PC-9 (cell line): ENCODE measurements at regions not wholly inside any gene's neighbourhood (a gene's known extent, or its start where the extent isn't known, plus 50 kb on each side); places are given as distances from the start of the nearest gene placed in this dataset.

Experiments
- BruUV-seq: library from RNA; stranded (reverse); fragments of 400-500 nt; replicated peaks from 2 replicates; lab custom pipeline; 2021; lab: Mats Ljungman, UMichigan
- CTCF ChIA-PET: fragments of 300-600 bp; sonication (Branson Sonifier 250); formaldehyde crosslinking; loops from one replicate; lab custom pipeline; 2022; ENCODE audit warnings: antibody characterized with exemption; lab: Charles Lee
- POLR2A ChIA-PET: fragments of 300-600 bp; sonication (Branson Sonifier 250); formaldehyde crosslinking; loops from one replicate; lab custom pipeline; 2022; ENCODE audit warnings: antibody characterized with exemption; ENCODE audit not compliant: unreplicated experiment; lab: Charles Lee
- DNase-seq, 2 experiments: peaks; one replicate each; pipeline versions ENCODE4 v3.0.0 to v3.0.0-alpha.2; 2015 to 2022; ENCODE audit warnings: mixed read lengths in 1 of 2
- H2AFZ ChIP-seq: fragments of 200-600 bp; sonication (generic); 2 replicates; pipeline ENCODE4 v1.8.1; 2017; ENCODE audit warnings: antibody characterized with exemption
- H3F3A ChIP-seq: fragments of 200-600 bp; sonication (generic); 2 replicates; pipeline ENCODE4 v1.8.1; 2017; ENCODE audit warnings: antibody characterized with exemption, mild to moderate bottlenecking, low read depth; ENCODE audit not compliant: insufficient read depth
- H3K27ac ChIP-seq: fragments of 200-600 bp; sonication (generic); 2 replicates; pipeline ENCODE4 v1.6.1; 2016; ENCODE audit warnings: mixed run types
- H3K27me3 ChIP-seq: fragments of 200-600 bp; sonication (generic); 2 replicates; pipeline ENCODE4 v1.6.1; 2016; ENCODE audit warnings: low read depth, mixed run types; ENCODE audit not compliant: insufficient read depth
- H3K36me3 ChIP-seq: fragments of 200-600 bp; sonication (generic); 2 replicates; pipeline ENCODE4 v1.6.1; 2016; ENCODE audit warnings: low read depth, mixed run types
- H3K4me1 ChIP-seq: fragments of 200-600 bp; sonication (generic); replicated peaks from 2 replicates; pipeline ENCODE4 v1.6.1; 2016; ENCODE audit warnings: mixed run types; ENCODE audit not compliant: insufficient read depth
- H3K4me2 ChIP-seq: fragments of 200-600 bp; sonication (generic); 2 replicates; pipeline ENCODE4 v1.6.1; 2017; ENCODE audit warnings: mixed run types
- H3K4me3 ChIP-seq: fragments of 200-600 bp; sonication (generic); 2 replicates; pipeline ENCODE4 v1.6.1; 2016; ENCODE audit warnings: mixed run types
- H3K79me2 ChIP-seq: fragments of 200-600 bp; sonication (generic); 2 replicates; pipeline ENCODE4 v1.6.1; 2017; ENCODE audit warnings: low read depth, mixed run types
- H3K9me2 ChIP-seq: fragments of 200-600 bp; sonication (generic); 2 replicates; pipeline ENCODE4 v1.8.1; 2017; ENCODE audit warnings: mild to moderate bottlenecking; ENCODE audit not compliant: insufficient read depth
- H3K9me3 ChIP-seq: fragments of 200-600 bp; sonication (generic); 2 replicates; pipeline ENCODE4 v1.8.1; 2016; ENCODE audit warnings: low read depth; ENCODE audit not compliant: insufficient read depth
- H4K20me1 ChIP-seq: fragments of 200-600 bp; sonication (generic); 2 replicates; pipeline ENCODE4 v1.8.1; 2017; ENCODE audit not compliant: insufficient read depth
- CTCF ChIP-seq: fragments of 200-600 bp; sonication (generic); conservative IDR thresholded peaks from 2 replicates; pipeline ENCODE4 v1.6.1; 2017; ENCODE audit warnings: mixed run types, antibody characterized with exemption, mild to moderate bottlenecking, moderate library complexity
- EZH2 ChIP-seq: fragments of 200-600 bp; sonication (generic); IDR thresholded peaks from 2 replicates; pipeline ENCODE4 v1.8.0; 2017; ENCODE audit warnings: antibody characterized with exemption, low read depth
- intact Hi-C: fragments of 100-400 bp; cut with micrococcal nuclease; formaldehyde crosslinking; loops from one replicate; pipeline ENCODE4 v1.10.0; 2022; ENCODE audit not compliant: unreplicated experiment

- TF ChIP-seq EZH2: no peak
- no peak for TF ChIP-seq CTCF
- no peaks in the 10 kb centered on the region for H3K4me1 ChIP-seq
- DNase-seq: peak in 1 of 2 experiments; percentile 50
- no peaks in the 10 kb centered on the region for H3K9me3 ChIP-seq
- intact Hi-C loops: no loop called here
- no peaks in the 10 kb centered on the region for H3K79me2 ChIP-seq
- no peaks in the 10 kb centered on the region for H3K27me3 ChIP-seq
- no peak overlapping the region for H3K4me2 ChIP-seq
- H3K27ac ChIP-seq: no peak overlapping the region
- BruUV-seq: no TSS peak
- POLR2A ChIA-PET: no interaction called here
- H3F3A ChIP-seq: no peaks in the 10 kb centered on the region
- H4K20me1 ChIP-seq: no peaks in the 10 kb centered on the region
- H3K4me3 ChIP-seq: no peak overlapping the region
- H2AFZ ChIP-seq: no peak overlapping the region
- no peaks in the 10 kb centered on the region for H3K9me2 ChIP-seq
- no peaks in the 10 kb centered on the region for H3K36me3 ChIP-seq
- CTCF ChIA-PET: no interaction called here
Observed at GRCh38 chr12:115506822-115507559, 770.5 kb downstream of the MED13L start.

GRCh38 chr12:115504306-115505290, 772.9 kb downstream of the MED13L start:
- no peak for DNase-seq
- no TSS peak for BruUV-seq
- Histone ChIP-seq H3F3A (no peaks in the 10 kb centered on the region), H3K4me2 (no peak overlapping the region), H3K4me1 (no peaks in the 10 kb centered on the region), H3K27me3 (no peaks in the 10 kb centered on the region), H3K27ac (no peak overlapping the region), H3K79me2 (no peaks in the 10 kb centered on the region), H3K36me3 (no peaks in the 10 kb centered on the region), H3K4me3 (no peak overlapping the region), H3K9me3 (no peaks in the 10 kb centered on the region), H3K9me2 (no peaks in the 10 kb centered on the region), H4K20me1 (no peaks in the 10 kb centered on the region), H2AFZ (no peak overlapping the region)
- intact Hi-C loops: no loop called here
- ChIA-PET POLR2A (no interaction called here), CTCF (no interaction called here)
- no peak for TF ChIP-seq CTCF
- TF ChIP-seq EZH2: no peak

- POLR2A ChIA-PET: no interaction called here
- no peak overlapping the region for H3K27ac ChIP-seq
Observed at GRCh38 chr12:115500872-115501271, 776.6 kb downstream of the MED13L start.

More at GRCh38 chr12:115500872-115501271, 776.6 kb downstream of the MED13L start:
- no TSS peak for BruUV-seq
- Histone ChIP-seq H3F3A (no peaks in the 10 kb centered on the region), H2AFZ (no peak overlapping the region), H3K4me2 (no peak overlapping the region), H3K36me3 (no peaks in the 10 kb centered on the region), H3K4me1 (no peaks in the 10 kb centered on the region), H3K9me3 (no peaks in the 10 kb centered on the region), H3K79me2 (no peaks in the 10 kb centered on the region), H3K9me2 (no peaks in the 10 kb centered on the region), H3K27me3 (no peaks in the 10 kb centered on the region), H4K20me1 (no peaks in the 10 kb centered on the region), H3K4me3 (no peak overlapping the region)
- intact Hi-C loops: no loop called here
- no peak for TF ChIP-seq CTCF
- no peak for TF ChIP-seq EZH2
- CTCF ChIA-PET: no interaction called here
- no peak for DNase-seq
